Right ventricle myocardium superior (tissue), 1 donor: ENCODE measurements at regions not wholly inside any gene's neighbourhood (a gene's known extent, or its start where the extent isn't known, plus 50 kb on each side); places are given as distances from the start of the nearest gene placed in this dataset.
"Not testable (repeated sequence)": the region's sequence is repeated elsewhere in the genome, so short reads cannot be mapped to it uniquely, and the experiment has no call there.

Experiments used
- ATAC-seq: fragments of 200-7000 bp; cut with Tn5 transposase; one replicate; pipeline ENCODE4 v1.9.1; 2020; ENCODE audit warnings: mild to moderate bottlenecking; ENCODE audit not compliant: poor library complexity
- DNase-seq: peaks from one replicate; pipeline ENCODE4 v3.0.0-alpha.2; 2020
- intact Hi-C: fragments of 100-400 bp; cut with DNase I; formaldehyde crosslinking; loops from one replicate; pipeline ENCODE4 v1.11.2; 2022
- donor health status: DM: no; HTN: yes; CAD: no; lungs with severe emphysema.

DNA sequence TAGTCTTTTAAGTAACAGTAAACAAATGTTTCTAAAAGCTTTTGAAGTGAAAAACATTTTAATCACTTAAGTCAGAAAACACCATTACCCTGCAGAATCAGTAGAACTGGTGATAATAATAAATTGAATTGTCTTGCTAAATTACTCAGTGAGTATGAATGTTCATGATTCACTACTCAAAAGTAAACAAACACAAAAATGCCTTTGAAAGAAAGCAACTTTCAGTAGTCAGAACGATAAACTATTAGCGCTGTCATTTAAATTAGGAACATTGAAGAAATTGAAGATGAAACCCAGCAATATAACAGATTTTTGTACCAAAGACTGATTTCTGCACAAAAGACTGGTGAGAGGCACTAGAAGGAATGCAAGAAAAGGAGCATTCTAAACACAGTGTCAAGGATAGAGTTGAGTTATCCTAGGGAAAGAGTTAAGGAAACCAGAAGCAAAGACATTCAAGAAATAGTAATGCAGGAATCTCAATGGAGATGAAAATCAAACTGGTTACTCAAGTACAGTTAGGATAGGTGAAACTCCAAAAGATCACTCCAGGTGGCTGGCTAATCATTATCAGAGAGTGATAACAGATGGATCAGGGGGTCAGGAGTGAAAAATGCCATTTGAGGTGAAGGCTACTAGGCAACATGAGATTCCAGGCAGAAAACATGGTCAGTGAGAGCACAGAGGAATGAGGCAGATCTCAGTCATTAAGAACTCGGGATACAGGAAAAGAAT, 77.4 kb upstream of the ALG10 start:
- intact Hi-C loops: no loop called here
- no peak for DNase-seq
- no peak for ATAC-seq

DNA sequence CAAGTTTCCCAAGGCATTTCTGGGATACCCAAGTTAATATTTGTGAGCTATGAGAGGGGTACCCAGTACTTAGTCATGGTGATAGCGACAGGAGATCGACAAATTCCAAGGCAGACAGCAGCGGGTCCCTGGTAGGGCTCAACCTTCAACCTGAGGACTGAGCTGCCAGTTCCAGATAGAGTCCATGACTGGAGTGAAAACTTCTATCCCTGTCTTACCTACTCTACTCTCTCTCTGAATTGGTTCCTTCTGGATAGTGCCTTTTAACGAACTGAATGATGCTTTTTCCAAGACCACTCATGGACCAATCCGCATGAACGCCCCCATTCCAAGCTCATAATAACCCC, 76.9 kb upstream of the ALG10 start:
- intact Hi-C loops: no loop called here
- DNase-seq (no peak), ATAC-seq (no peak)

DNA sequence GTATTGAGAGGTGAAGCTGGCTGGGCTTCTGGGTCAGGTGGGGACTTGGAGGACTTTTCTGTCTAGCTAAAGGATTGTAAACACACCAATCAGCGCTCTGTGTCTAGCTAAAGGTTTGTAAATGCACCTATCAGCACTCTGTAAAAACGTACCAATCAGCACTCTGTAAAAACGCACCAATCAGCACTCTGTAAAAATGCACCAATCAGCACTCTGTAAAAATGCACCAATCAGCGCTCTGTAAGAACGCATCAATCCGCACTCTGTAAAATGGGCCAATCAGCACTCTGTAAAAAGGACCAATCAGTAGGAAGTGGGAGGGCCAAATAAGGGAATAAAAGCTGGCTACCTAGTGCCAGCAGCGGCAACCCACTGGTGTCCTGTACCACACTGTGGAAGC, 56.1 kb upstream of the ALG10 start:
- intact Hi-C loops, ATAC-seq, DNase-seq: not testable (repeated sequence)

DNA sequence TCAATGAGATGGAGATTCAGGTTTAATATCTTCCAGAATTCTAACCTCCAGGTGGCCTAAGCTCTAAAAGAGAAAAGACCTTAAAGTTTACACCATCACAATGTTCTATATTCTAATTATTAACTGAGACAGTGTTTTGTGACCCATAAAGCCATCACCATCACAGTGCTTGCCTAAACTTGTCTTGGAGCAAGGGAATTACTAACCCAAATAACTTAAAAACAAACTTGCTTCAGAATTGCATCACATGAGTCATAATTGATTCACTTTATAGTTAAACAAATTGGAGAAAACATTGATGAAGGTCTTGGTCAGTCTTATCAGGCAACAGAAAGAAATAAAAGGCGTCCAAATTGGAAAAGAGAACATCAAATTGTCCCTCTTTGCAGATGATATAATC, 54.5 kb upstream of the ALG10 start:
- no peak for ATAC-seq
- intact Hi-C loops: no loop called here
- no peak for DNase-seq
